GM21717 (cell line): ENCODE measurements at regions not wholly inside any gene's neighbourhood (a gene's known extent, or its start where the extent isn't known, plus 50 kb on each side); places are given as distances from the start of the nearest gene placed in this dataset.
"Not testable (repeated sequence)": the region's sequence is repeated elsewhere in the genome, so short reads cannot be mapped to it uniquely, and the experiment has no call there.

Experiments
- ATAC-seq: cut with Tn5 transposase; IDR thresholded peaks from one replicate; pipeline ENCODE4 v1.9.1; 2021; ENCODE audit warnings: mild to moderate bottlenecking, moderate library complexity; ENCODE audit not compliant: unreplicated experiment

DNA sequence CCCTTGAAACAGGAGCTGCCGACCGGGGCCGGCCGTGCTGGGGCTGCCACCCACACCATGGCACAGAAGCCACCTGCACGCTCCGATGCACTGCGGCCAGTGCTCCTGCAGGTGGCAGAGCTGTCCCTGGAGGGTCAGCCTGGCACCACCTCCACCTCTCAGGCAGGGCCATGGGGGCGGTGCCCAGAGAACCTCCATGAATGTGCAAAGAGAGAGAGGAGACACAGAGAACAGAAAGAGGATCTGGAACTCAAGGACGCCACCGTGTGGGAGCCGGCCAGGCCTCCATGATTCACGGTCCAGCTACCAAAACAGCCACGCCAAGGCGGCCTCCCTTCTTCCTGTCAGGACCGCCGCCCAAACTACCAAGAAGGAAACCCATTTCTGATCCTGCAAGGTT lies 5397.7 kb upstream of the TPTE start:
- not testable (repeated sequence) for ATAC-seq

GRCh38 chr21:5128261-5128660 lies 5393.1 kb upstream of the TPTE start:
- peak; percentile 65 for ATAC-seq

DNA sequence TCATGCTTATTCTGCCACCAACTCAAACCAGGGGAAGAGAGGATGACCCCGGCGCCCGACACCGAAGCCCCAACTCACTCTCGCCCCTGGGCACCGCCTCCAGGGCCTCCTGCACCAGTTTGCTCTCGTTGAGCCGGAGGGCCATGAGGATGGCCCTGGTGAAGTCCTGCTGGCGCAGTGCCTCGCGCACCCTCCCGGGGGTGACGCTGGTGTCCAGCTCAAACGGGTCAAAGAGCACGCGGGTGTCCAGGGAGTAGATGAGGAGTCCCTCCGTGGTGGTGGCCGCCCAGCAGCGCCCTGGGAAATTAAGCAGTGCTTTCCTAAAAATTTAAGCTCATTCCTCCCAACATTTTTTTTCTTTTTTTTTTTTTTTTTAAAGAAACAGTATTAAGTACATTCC lies 5387.6 kb upstream of the TPTE start:
- ATAC-seq = not testable (repeated sequence)

DNA sequence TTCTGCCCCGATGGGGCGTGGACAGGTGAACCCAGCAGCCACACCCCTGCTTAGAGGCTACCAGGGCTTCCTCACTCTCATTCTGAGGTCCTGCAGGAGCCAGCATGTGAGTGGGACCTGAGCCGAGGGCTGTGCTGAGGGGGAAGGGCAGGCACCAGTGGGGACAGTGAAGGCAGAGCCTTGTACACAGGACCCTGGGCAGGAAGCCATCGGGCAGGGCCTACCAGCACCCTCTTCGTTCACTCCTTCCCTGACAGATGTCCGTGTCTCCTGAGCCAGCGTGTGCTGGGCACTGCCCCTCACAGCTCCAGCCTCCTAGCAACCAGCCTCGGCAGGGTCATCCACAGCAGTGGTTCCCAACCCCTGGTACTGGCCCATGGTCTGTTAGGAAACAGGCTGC lies 5385.0 kb upstream of the TPTE start:
- not testable (repeated sequence) for ATAC-seq

DNA sequence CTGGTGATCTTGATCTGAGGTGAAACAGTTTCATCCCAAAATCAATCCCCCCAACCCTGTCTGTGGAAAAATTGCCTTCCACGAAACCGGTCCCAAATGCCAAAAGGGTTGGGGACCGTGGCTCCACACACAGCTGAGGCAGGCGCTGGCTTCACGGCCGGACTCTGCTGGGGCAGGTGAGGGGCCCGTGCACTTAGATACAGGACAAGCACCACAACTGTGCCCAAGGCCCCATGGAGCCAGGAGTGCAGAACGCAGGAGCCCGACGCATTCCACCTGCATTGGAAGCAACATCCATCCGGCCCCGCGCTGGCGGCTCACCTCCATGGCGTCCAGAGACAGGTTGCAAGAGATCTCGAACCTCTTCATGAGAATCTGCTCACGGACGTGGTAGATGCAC lies 5384.4 kb upstream of the TPTE start:
- not testable (repeated sequence) for ATAC-seq

DNA sequence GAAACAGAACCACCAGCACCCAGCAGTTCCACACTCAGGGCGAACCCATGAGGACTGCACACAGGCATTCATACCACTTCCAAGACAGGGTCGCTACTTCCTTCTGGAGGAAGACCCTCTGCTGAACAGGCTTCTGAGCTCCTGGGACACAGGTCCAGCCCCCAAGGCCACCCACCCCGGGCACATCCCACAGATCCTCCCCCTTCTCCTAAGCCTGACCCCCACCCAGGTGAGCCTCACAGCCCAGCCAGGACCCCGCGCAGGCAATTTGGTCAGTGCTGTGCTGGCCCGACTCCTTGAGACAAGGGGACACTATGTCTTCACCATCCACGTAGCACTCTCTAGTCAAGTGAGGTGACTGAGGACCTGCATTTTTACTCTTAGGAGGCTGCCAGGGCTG lies 5382.7 kb upstream of the TPTE start:
- ATAC-seq = not testable (repeated sequence)

DNA sequence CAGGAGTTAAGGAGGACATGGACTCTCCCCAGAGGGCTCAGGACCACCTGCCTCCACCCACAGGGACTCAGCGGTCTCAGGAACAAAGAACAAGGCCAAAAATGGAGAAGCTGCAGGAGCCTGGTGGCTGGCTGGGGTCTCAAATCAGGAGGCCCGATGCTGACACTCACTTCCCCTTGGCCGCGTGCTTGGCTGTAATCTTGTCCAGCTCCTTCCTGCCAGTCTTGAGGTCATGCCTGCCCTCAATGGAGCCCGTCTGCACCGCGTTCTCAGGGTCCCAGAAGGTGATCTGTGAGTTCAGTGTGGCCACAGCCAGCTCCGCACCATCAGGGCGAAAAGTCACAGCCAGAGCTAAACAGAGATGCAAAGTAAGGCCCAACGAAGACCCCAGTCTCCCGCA lies 5381.9 kb upstream of the TPTE start:
- not testable (repeated sequence) for ATAC-seq

GRCh38 chr21:5143011-5143410 lies 5378.4 kb upstream of the TPTE start:
- ATAC-seq = not testable (repeated sequence)

GRCh38 chr21:5144731-5145130 lies 5376.7 kb upstream of the TPTE start:
- not testable (repeated sequence) for ATAC-seq

DNA sequence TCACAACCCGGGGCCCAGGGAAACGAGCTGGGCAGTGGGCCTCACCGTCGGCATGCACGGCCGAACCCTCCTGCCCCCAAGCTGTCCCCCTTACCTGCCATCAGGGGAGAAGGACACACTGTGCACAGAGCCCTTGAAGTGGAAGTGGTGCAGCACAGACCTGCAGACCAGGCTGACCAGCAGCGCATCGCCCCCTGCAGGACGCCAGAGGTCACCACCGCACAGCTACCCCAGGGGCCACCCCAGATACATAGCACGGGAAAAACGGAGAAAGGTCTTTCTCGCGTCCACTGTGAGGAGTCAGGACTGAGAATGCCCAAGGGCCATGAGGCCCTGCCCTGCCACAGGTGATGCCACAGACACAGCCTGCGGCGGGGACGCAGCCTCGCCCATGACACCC lies 5373.7 kb upstream of the TPTE start:
- not testable (repeated sequence) for ATAC-seq

- not testable (repeated sequence) for ATAC-seq
Observed at GRCh38 chr21:5149222-5149621, 5372.2 kb upstream of the TPTE start.

GRCh38 chr21:5153842-5154640 lies 5367.3 kb upstream of the TPTE start:
- ATAC-seq = peak; percentile 17

DNA sequence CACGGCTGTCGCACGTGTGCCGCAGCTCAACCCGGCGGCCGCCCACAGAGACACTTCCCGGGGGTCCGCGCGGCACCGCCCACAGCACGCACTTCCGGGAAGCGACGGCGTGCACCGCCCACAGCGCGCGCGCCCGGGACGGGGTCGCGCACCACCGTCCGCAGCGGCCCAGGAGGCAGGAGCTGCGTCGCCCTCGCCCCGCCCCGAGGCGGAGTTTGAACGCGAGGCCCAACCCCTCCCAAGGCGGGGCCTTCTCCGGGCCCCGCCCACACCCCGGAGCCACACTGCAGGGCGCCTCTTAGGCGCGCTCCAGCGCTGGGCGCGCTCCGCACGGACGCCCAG lies 5366.8 kb upstream of the TPTE start:
- peak; percentile 95 for ATAC-seq

DNA sequence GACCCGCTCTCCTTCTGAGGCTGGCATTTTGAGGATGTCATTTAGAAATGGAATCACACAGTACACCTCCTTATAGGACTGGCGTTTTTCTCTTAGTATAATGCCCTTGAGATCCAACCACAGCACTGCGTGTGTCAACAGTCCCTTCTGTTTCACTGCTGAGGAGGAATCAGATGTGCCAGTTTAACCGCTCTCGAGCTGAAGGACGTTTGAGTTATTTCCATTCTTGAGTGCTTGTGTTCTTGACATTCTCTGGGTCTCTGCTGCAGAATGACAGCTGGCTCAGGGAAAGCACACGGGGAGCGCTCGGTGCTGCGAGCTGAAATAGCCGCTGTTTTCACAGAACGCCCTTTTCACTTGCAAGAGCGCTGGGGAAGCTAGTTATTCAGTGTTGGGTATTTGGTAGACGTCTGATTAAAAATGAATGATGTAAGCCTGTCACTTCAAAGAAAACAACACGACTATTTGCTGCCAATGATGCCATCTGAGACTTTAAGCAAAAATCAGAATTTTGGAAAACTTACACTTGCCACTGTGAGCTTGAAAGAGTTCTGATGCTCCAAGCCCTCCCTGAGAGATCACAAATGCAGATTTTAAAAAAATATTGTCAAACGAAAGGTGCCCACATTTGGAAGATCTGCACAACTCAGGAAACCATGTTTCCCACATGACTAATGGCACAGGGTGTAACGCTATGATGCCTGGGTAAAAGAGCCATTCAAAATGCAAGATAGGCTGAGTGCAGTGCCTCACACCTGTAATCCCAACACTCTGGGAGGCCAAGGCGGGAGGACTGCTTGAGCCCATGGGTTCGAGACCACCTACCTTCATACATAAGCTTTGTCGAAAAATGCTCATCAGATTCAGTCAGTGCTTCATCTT lies 5358.4 kb upstream of the TPTE start:
- ATAC-seq = not testable (repeated sequence)

GRCh38 chr21:5165829-5166228 lies 5355.6 kb upstream of the TPTE start:
- not testable (repeated sequence) for ATAC-seq
